Tongue (tissue), 2 donors: ENCODE measurements at regions not wholly inside any gene's neighbourhood (a gene's known extent, or its start where the extent isn't known, plus 50 kb on each side); places are given as distances from the start of the nearest gene placed in this dataset. TPM values are rescaled to one million over a fixed set of nuclear protein-coding genes. Genes with fewer than 3 reads are reported as not detected.

Source experiments
- DNase-seq: peaks from one replicate; pipeline ENCODE4 v3.0.0-alpha.2; 2015
- small RNA-seq: library from RNA; depleted of rRNA; stranded (forward); fragments of <200 nt; gene quantifications from one replicate; pipeline ENCODE3, GENCODE V24; 2014; ENCODE audit warnings: low replicate concordance

GRCh38 chr14:85453401-85454225 lies 76.3 kb upstream of the FLRT2 start:
- no peak for DNase-seq

- DNase-seq, result no peak
Observed at GRCh38 chr14:85454226-85454813, 75.6 kb upstream of the FLRT2 start.

GRCh38 chr14:85459361-85460000 lies 70.5 kb upstream of the FLRT2 start:
- DNase-seq, result no peak

- DNase-seq, result no peak
Observed at GRCh38 chr14:85461432-85462133, 68.4 kb upstream of the FLRT2 start.

GRCh38 chr14:85463512-85463911 lies 66.4 kb upstream of the FLRT2 start:
- peak; percentile 56 for DNase-seq

- peak; percentile 50 for DNase-seq
Observed at GRCh38 chr14:85464135-85464895, 65.6 kb upstream of the FLRT2 start.

GRCh38 chr14:85466678-85467077 lies 63.3 kb upstream of the FLRT2 start:
- DNase-seq, result no peak

GRCh38 chr14:85468816-85469215 lies 61.1 kb upstream of the FLRT2 start:
- no peak for DNase-seq

- no peak for DNase-seq
Observed at GRCh38 chr14:85471156-85471555, 58.8 kb upstream of the FLRT2 start.

- DNase-seq, result no peak
Observed at GRCh38 chr14:85471744-85472143, 58.2 kb upstream of the FLRT2 start.

- no peak for DNase-seq
Observed at GRCh38 chr14:85474431-85474830, 55.5 kb upstream of the FLRT2 start.

GRCh38 chr14:85475113-85475512 lies 54.8 kb upstream of the FLRT2 start:
- DNase-seq, result no peak

- no peak for DNase-seq
Observed at GRCh38 chr14:85479306-85479705, 50.6 kb upstream of the FLRT2 start.

GRCh38 chr14:85479771-85480170 lies 50.2 kb upstream of the FLRT2 start:
- DNase-seq, result no peak

Small RNAs in the stretch of these regions (small RNA-seq; reads per million reads assigned to genes)
- gene AL161713.1 (not detected), gene AL163642.1 (not detected), gene RF00017 (not detected), gene RNU6-976P (not detected), gene RNU6ATAC28P (not detected), gene RNU7-51P (not detected)
